ENCODE measurements at regions not wholly inside any gene's neighbourhood (a gene's known extent, or its start where the extent isn't known, plus 50 kb on each side); places are given as distances from the start of the nearest gene placed in this dataset.

- Histone ChIP-seq H2AFZ (ENCODE audit: insufficient read depth, low read depth, low read length, poor library complexity, severe bottlenecking) (no peak overlapping the region), H3K27me3 (replicated peaks in 1 of 4; ENCODE audit: control extremely low read depth in 1 of 4, control insufficient read depth in 3 of 4, insufficient read depth in 4 of 4, low read length in 3 of 4) (peaks cover 0 to 26% (median 8%) of the 10 kb centered on the region in 4 experiments), H3K9ac (ENCODE audit: low read length) (no peak overlapping the region), H3K4me2 (replicated peaks; ENCODE audit: low read depth, low read length, poor library complexity, severe bottlenecking) (no peak overlapping the region), H3K36me3 (replicated peaks in 1 of 2; ENCODE audit: control extremely low read depth in 1 of 2, control insufficient read depth in 1 of 2, extremely low read depth in 1 of 2, insufficient read depth in 2 of 2, low read length in 1 of 2) (no peaks in the 10 kb centered on the region), H3K27ac (ENCODE audit: low read length in 2 of 2) (no peak overlapping the region), H3K4me1 (ENCODE audit: control insufficient read depth in 2 of 2, insufficient read depth in 2 of 2, low read length in 2 of 2) (no peaks in the 10 kb centered on the region), H3K4me3 (ENCODE audit: control extremely low read depth in 1 of 5, extremely low read depth in 1 of 5, insufficient read depth in 1 of 5, low read depth in 2 of 5, low read length in 4 of 5) (no peak overlapping the region), H4K20me1 (ENCODE audit: control insufficient read depth, insufficient read depth, low read length, poor library complexity, severe bottlenecking) (no peaks in the 10 kb centered on the region), H3K9me3 (ENCODE audit: control extremely low read depth in 1 of 3, control insufficient read depth in 2 of 3, insufficient read depth in 1 of 3, low read length in 2 of 3) (no peaks in the 10 kb centered on the region), H3K79me2 (ENCODE audit: control insufficient read depth, insufficient read depth, low read length) (no peaks in the 10 kb centered on the region)
- Mint-ChIP-seq H3K4me1 (no peaks in the 10 kb centered on the region), H3K27me3 (peaks cover 45% of the 10 kb centered on the region), H3K27ac (no peak overlapping the region), H3K4me3 (no peak overlapping the region), H3K9me3 (ENCODE audit: insufficient read depth) (no peaks in the 10 kb centered on the region)
- no peak for TF ChIP-seq EZH2 (IDR thresholded peaks at IDR 0.05; ENCODE audit: borderline replicate concordance, insufficient read depth, low read depth, low read length, poor library complexity, severe bottlenecking)
- TF ChIP-seq, protein P1, sequence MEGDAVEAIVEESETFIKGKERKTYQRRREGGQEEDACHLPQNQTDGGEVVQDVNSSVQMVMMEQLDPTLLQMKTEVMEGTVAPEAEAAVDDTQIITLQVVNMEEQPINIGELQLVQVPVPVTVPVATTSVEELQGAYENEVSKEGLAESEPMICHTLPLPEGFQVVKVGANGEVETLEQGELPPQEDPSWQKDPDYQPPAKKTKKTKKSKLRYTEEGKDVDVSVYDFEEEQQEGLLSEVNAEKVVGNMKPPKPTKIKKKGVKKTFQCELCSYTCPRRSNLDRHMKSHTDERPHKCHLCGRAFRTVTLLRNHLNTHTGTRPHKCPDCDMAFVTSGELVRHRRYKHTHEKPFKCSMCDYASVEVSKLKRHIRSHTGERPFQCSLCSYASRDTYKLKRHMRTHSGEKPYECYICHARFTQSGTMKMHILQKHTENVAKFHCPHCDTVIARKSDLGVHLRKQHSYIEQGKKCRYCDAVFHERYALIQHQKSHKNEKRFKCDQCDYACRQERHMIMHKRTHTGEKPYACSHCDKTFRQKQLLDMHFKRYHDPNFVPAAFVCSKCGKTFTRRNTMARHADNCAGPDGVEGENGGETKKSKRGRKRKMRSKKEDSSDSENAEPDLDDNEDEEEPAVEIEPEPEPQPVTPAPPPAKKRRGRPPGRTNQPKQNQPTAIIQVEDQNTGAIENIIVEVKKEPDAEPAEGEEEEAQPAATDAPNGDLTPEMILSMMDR (IDR thresholded peaks at IDR 0.05) = no peak
- ChIA-PET CTCF (no interaction called here), POLR2A (no interaction called here)
- WGBS (ENCODE audit: insufficient coverage) = 81% methylated on average over 10 of the region's 11 CpGs
- no peak for ATAC-seq (ENCODE audit: low read depth)
- intact Hi-C loops (cut with micrococcal nuclease) = no loop called here
- no peak for DNase-seq
Observed at GRCh38 chr6:44009425-44010321, 117.6 kb downstream of the MRPL14 start.

GRCh38 chr6:44008821-44009370 lies 118.4 kb downstream of the MRPL14 start:
- no peaks in the 10 kb centered on the region for H3K36me3 ChIP-seq (replicated peaks in 1 of 2; ENCODE audit: control extremely low read depth in 1 of 2, control insufficient read depth in 1 of 2, extremely low read depth in 1 of 2, insufficient read depth in 2 of 2, low read length in 1 of 2)
- Mint-ChIP-seq H3K9me3 (ENCODE audit: insufficient read depth) (no peaks in the 10 kb centered on the region), H3K27ac (no peak overlapping the region), H3K4me3 (no peak overlapping the region), H3K27me3 (peaks cover 48% of the 10 kb centered on the region), H3K4me1 (peaks cover 2% of the 10 kb centered on the region)
- 94% methylated on average over 4 of the region's 8 CpGs for WGBS (ENCODE audit: insufficient coverage)
- CTCF ChIA-PET = no interaction called here
- no peak overlapping the region for H3K27ac ChIP-seq (ENCODE audit: low read length in 2 of 2)
- peaks cover 0 to 34% (median 15%) of the 10 kb centered on the region in 4 experiments for H3K27me3 ChIP-seq (replicated peaks in 1 of 4; ENCODE audit: control extremely low read depth in 1 of 4, control insufficient read depth in 3 of 4, insufficient read depth in 4 of 4, low read length in 3 of 4)
- no peak for TF ChIP-seq EZH2 (IDR thresholded peaks at IDR 0.05; ENCODE audit: borderline replicate concordance, insufficient read depth, low read depth, low read length, poor library complexity, severe bottlenecking)
- TF ChIP-seq, protein P1 (IDR thresholded peaks at IDR 0.05) = no peak
- H3K9me3 ChIP-seq (ENCODE audit: control extremely low read depth in 1 of 3, control insufficient read depth in 2 of 3, insufficient read depth in 1 of 3, low read length in 2 of 3) = no peaks in the 10 kb centered on the region
- H3K79me2 ChIP-seq (ENCODE audit: control insufficient read depth, insufficient read depth, low read length) = no peaks in the 10 kb centered on the region
- H3K4me2 ChIP-seq (replicated peaks; ENCODE audit: low read depth, low read length, poor library complexity, severe bottlenecking) = no peak overlapping the region
- no peak overlapping the region for H3K9ac ChIP-seq (ENCODE audit: low read length)
- H2AFZ ChIP-seq (ENCODE audit: insufficient read depth, low read depth, low read length, poor library complexity, severe bottlenecking) = no peak overlapping the region
- H4K20me1 ChIP-seq (ENCODE audit: control insufficient read depth, insufficient read depth, low read length, poor library complexity, severe bottlenecking) = no peaks in the 10 kb centered on the region
- H3K4me3 ChIP-seq (ENCODE audit: control extremely low read depth in 1 of 5, extremely low read depth in 1 of 5, insufficient read depth in 1 of 5, low read depth in 2 of 5, low read length in 4 of 5) = no peak overlapping the region
- H3K4me1 ChIP-seq (ENCODE audit: control insufficient read depth in 2 of 2, insufficient read depth in 2 of 2, low read length in 2 of 2) = no peaks in the 10 kb centered on the region
- POLR2A ChIA-PET = no interaction called here
- no peak for ATAC-seq (ENCODE audit: low read depth)
- no peak for DNase-seq
- intact Hi-C loops (cut with micrococcal nuclease) = no loop called here

All from B cell (primary cell).